ENCODE measurements at regions not wholly inside any gene's neighbourhood (a gene's known extent, or its start where the extent isn't known, plus 50 kb on each side); places are given as distances from the start of the nearest gene placed in this dataset.

DNA sequence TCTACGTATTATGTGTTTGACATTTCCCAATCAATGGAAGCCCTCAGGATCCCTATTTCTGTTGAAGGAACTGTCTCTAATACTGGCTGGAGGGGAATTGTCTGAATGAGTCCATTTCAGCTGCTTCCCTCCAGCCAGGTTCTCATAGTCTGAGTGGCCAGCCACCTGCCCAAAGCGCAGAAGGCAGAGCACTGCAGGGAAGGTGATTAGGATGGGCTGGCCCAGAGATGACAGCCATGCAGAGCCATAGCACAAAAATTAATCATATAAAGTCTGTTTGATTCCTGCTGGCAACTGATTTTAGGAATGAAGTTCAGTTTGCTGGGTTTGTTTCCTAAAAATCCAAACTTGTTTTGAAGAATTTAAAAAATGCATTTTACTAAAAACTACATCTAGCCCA lies 327.1 kb downstream of the ETAA1 start:
- Mint-ChIP-seq H3K27me3 (no peaks in the 10 kb centered on the region), H3K36me3 (ENCODE audit: insufficient read depth) (no peaks in the 10 kb centered on the region), H3K4me1 (no peaks in the 10 kb centered on the region), H3K27ac (ENCODE audit: low read depth) (no peak overlapping the region), H3K4me3 (no peak overlapping the region), H3K9me3 (peaks cover 7% of the 10 kb centered on the region)
- no peak for DNase-seq (ENCODE audit: low spot score in 2 of 2)
- ATAC-seq (replicated peaks; ENCODE audit: extremely low read depth, poor library complexity, severe bottlenecking): no peak

DNA sequence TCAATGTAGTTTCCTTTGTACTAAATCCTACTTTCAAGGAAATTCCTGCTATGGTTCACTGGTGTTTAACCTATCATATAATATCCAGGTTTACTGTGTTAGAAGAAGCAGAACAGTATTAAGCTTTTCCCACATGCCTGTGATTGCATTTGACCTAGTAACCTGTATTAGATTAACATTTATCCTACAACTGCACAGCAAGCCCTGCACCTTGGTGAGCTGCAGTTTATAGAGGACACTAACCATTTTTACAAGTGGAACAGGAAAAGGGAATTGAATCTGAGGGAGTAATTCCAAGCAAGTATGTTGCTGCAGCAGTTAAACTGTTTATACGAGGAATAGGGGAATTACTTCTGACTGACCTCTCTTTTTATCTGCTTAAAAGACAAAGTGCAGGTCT lies 328.6 kb downstream of the ETAA1 start:
- Mint-ChIP-seq H3K4me1 (no peaks in the 10 kb centered on the region), H3K9me3 (peaks cover 6% of the 10 kb centered on the region), H3K4me3 (no peak overlapping the region), H3K27ac (ENCODE audit: low read depth) (no peak overlapping the region), H3K27me3 (no peaks in the 10 kb centered on the region), H3K36me3 (ENCODE audit: insufficient read depth) (no peaks in the 10 kb centered on the region)
- no peak for ATAC-seq (replicated peaks; ENCODE audit: extremely low read depth, poor library complexity, severe bottlenecking)
- DNase-seq (ENCODE audit: low spot score in 2 of 2): no peak

GRCh38 chr2:67726416-67726815 lies 329.3 kb downstream of the ETAA1 start:
- H3K4me1 Mint-ChIP-seq: no peaks in the 10 kb centered on the region
- no peaks in the 10 kb centered on the region for H3K9me3 Mint-ChIP-seq
- no peak overlapping the region for H3K4me3 Mint-ChIP-seq
- no peak overlapping the region for H3K27ac Mint-ChIP-seq (ENCODE audit: low read depth)
- H3K27me3 Mint-ChIP-seq: no peaks in the 10 kb centered on the region
- ATAC-seq (replicated peaks; ENCODE audit: extremely low read depth, poor library complexity, severe bottlenecking) (no peak), DNase-seq (ENCODE audit: low spot score in 2 of 2) (no peak)
- no peaks in the 10 kb centered on the region for H3K36me3 Mint-ChIP-seq (ENCODE audit: insufficient read depth)

DNA sequence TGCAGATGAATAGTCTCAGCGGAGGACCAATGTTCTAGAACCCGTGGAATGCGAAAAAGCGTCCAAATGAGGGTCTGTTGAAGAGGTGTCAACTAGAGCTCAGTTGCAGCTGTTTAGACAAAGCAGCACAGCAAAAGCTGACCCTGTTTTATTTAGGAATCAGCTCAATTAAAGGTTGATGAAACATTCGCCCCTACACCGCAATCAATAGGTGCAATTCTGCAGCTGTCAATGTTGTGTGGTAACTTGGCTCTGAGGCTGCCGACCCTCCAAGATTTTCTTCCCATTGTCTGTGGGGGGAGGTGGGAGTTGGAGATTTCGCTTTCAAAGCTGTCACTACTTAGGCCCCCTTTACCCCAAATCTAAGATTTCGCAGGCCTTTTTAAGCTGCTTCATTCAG lies 330.0 kb downstream of the ETAA1 start:
- Mint-ChIP-seq H3K27ac (ENCODE audit: low read depth) (no peak overlapping the region), H3K9me3 (no peaks in the 10 kb centered on the region), H3K36me3 (ENCODE audit: insufficient read depth) (no peaks in the 10 kb centered on the region), H3K4me1 (no peaks in the 10 kb centered on the region), H3K4me3 (no peak overlapping the region), H3K27me3 (no peaks in the 10 kb centered on the region)
- ATAC-seq (replicated peaks; ENCODE audit: extremely low read depth, poor library complexity, severe bottlenecking) (no peak), DNase-seq (ENCODE audit: low spot score in 2 of 2) (no peak)

GRCh38 chr2:67727623-67728022 lies 330.5 kb downstream of the ETAA1 start:
- no peak for DNase-seq (ENCODE audit: low spot score in 2 of 2)
- ATAC-seq (replicated peaks; ENCODE audit: extremely low read depth, poor library complexity, severe bottlenecking): no peak
- no peaks in the 10 kb centered on the region for H3K27me3 Mint-ChIP-seq
- H3K9me3 Mint-ChIP-seq: no peaks in the 10 kb centered on the region
- no peak overlapping the region for H3K4me3 Mint-ChIP-seq
- no peaks in the 10 kb centered on the region for H3K4me1 Mint-ChIP-seq
- H3K36me3 Mint-ChIP-seq (ENCODE audit: insufficient read depth): no peaks in the 10 kb centered on the region
- H3K27ac Mint-ChIP-seq (ENCODE audit: low read depth): no peak overlapping the region

- no peak for ATAC-seq (replicated peaks; ENCODE audit: extremely low read depth, poor library complexity, severe bottlenecking)
- no peaks in the 10 kb centered on the region for H3K27me3 Mint-ChIP-seq
- DNase-seq (ENCODE audit: low spot score in 2 of 2): no peak
- no peak overlapping the region for H3K27ac Mint-ChIP-seq (ENCODE audit: low read depth)
- no peaks in the 10 kb centered on the region for H3K4me1 Mint-ChIP-seq
- no peaks in the 10 kb centered on the region for H3K36me3 Mint-ChIP-seq (ENCODE audit: insufficient read depth)
- no peak overlapping the region for H3K4me3 Mint-ChIP-seq
- no peaks in the 10 kb centered on the region for H3K9me3 Mint-ChIP-seq
Measured at GRCh38 chr2:67729474-67729873, 332.3 kb downstream of the ETAA1 start.

DNA sequence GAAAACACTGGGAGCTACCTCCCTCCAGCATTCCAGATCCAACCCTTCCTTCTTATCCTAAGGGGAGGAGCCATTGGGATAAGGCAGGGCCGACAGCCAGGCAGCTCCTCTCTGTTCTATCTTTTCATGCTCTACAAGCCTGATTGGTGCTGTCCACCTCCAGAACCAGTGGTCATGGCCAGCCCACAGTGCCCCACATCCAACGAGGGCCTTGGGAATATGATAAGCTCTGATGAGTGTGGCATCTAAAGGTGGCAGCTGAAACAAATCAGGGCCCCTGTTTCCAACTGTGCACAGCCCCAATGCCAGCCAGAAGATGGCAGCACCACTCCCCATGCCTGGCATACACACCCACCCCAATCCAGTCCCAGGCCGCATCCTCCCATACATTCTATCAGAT lies 329.3 kb downstream of the C1D start:
- Mint-ChIP-seq H3K4me3 (no peak overlapping the region), H3K27ac (ENCODE audit: low read depth) (no peak overlapping the region), H3K27me3 (no peaks in the 10 kb centered on the region), H3K9me3 (no peaks in the 10 kb centered on the region), H3K4me1 (no peaks in the 10 kb centered on the region), H3K36me3 (ENCODE audit: insufficient read depth) (no peaks in the 10 kb centered on the region)
- ATAC-seq (replicated peaks; ENCODE audit: extremely low read depth, poor library complexity, severe bottlenecking): no peak
- no peak for DNase-seq (ENCODE audit: low spot score in 2 of 2)

DNA sequence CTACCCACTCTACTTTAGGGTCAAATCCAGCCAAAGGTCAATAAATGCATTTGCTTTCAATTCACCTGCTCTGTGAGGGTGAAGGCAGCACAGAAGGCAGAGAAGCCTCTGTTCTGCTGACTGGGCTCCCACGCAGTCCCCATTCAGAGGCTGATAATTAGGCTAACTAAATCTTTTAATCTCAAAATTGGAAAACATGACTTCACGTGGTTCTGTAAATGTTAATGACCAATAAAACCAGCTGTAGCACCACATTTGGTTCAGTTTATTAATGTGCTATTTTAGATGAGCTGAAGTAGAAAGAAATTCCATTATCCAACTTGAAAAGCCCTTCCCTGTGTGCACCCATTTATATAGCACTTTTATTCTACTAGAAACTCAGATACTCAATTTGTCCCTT lies 310.6 kb downstream of the C1D start:
- DNase-seq (ENCODE audit: low spot score in 2 of 2) (no peak), ATAC-seq (replicated peaks; ENCODE audit: extremely low read depth, poor library complexity, severe bottlenecking) (no peak)
- H3K27ac Mint-ChIP-seq (ENCODE audit: low read depth): no peak overlapping the region
- peaks cover 6% of the 10 kb centered on the region for H3K27me3 Mint-ChIP-seq
- H3K9me3 Mint-ChIP-seq: no peaks in the 10 kb centered on the region
- no peaks in the 10 kb centered on the region for H3K36me3 Mint-ChIP-seq (ENCODE audit: insufficient read depth)
- H3K4me1 Mint-ChIP-seq: no peaks in the 10 kb centered on the region
- no peak overlapping the region for H3K4me3 Mint-ChIP-seq

DNA sequence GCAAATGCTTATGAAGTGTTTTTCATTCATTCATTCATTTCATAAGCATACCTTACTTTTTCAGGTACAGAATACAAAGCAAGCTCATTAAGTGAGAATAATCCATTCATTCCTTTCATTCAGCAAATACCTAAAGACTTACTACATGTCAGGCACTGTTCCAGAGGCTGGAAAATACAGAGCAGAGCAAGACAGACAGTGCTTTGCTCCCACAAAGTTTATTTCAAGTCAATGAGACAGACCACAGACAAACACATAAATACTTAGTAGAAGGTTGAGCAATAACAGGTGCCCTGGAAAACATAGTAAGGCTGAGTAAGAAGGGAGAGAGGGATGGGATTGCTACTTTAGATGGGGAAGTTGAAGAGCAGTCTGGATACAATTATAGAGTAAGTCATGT lies 309.8 kb downstream of the C1D start:
- DNase-seq (ENCODE audit: low spot score in 2 of 2) (no peak), ATAC-seq (replicated peaks; ENCODE audit: extremely low read depth, poor library complexity, severe bottlenecking) (no peak)
- Mint-ChIP-seq H3K27me3 (peaks cover 9% of the 10 kb centered on the region), H3K4me1 (no peaks in the 10 kb centered on the region), H3K9me3 (no peaks in the 10 kb centered on the region), H3K27ac (ENCODE audit: low read depth) (no peak overlapping the region), H3K36me3 (ENCODE audit: insufficient read depth) (no peaks in the 10 kb centered on the region), H3K4me3 (no peak overlapping the region)

GRCh38 chr2:67755156-67755882 lies 307.5 kb downstream of the C1D start:
- H3K4me1 Mint-ChIP-seq: no peaks in the 10 kb centered on the region
- H3K27ac Mint-ChIP-seq (ENCODE audit: low read depth): no peak overlapping the region
- ATAC-seq (replicated peaks; ENCODE audit: extremely low read depth, poor library complexity, severe bottlenecking) (no peak), DNase-seq (ENCODE audit: low spot score in 2 of 2) (no peak)
- H3K4me3 Mint-ChIP-seq: no peak overlapping the region
- peaks cover 9% of the 10 kb centered on the region for H3K27me3 Mint-ChIP-seq
- H3K36me3 Mint-ChIP-seq (ENCODE audit: insufficient read depth): no peaks in the 10 kb centered on the region
- H3K9me3 Mint-ChIP-seq: no peaks in the 10 kb centered on the region

DNA sequence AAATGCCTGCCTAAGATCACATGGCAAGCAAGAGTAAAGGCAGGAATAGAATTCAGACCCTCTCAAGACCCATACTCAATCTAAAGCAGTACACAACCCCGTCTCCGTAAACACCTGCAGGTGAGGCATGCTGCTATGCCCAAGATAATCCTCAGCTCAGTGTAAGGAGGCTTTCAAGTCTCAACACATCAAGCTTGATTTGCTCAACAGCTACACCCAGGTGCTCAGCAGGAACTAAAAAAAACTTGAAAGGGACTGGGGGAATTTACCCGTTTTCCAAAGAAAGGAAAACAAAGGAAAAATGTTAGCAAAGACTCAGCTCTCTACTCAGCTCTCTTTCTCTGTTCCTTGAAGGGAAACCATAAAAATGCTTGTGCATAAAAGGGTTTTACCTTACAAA lies 301.8 kb downstream of the C1D start:
- no peaks in the 10 kb centered on the region for H3K9me3 Mint-ChIP-seq
- H3K4me3 Mint-ChIP-seq: no peak overlapping the region
- H3K4me1 Mint-ChIP-seq: no peaks in the 10 kb centered on the region
- DNase-seq (ENCODE audit: low spot score in 2 of 2) (no peak), ATAC-seq (replicated peaks; ENCODE audit: extremely low read depth, poor library complexity, severe bottlenecking) (no peak)
- peaks cover 27% of the 10 kb centered on the region for H3K27me3 Mint-ChIP-seq
- no peaks in the 10 kb centered on the region for H3K36me3 Mint-ChIP-seq (ENCODE audit: insufficient read depth)
- no peak overlapping the region for H3K27ac Mint-ChIP-seq (ENCODE audit: low read depth)

DNA sequence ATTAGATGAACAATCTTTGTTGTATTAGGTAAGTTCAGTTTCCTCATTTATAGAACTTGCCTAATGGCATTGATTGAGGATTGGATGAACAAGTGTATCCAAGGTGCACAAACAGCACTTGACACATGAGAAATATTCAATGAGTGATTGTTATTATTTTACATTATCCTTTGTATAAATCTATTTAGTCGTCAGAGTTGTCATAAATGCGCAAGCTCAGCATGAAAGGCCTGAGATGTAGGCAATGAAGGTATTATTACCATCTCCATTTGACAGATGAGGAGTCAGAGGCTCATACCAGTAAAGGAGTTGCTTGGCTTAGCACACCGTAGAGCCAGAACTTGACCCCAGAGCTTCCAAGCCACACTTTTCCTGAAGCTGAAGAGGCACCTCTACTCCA lies 291.4 kb downstream of the C1D start:
- Mint-ChIP-seq H3K4me3 (no peak overlapping the region), H3K36me3 (ENCODE audit: insufficient read depth) (peaks cover 4% of the 10 kb centered on the region), H3K4me1 (no peaks in the 10 kb centered on the region), H3K27ac (ENCODE audit: low read depth) (no peak overlapping the region), H3K27me3 (peaks cover 56% of the 10 kb centered on the region), H3K9me3 (peaks cover 6% of the 10 kb centered on the region)
- DNase-seq (ENCODE audit: low spot score in 2 of 2): no peak
- no peak for ATAC-seq (replicated peaks; ENCODE audit: extremely low read depth, poor library complexity, severe bottlenecking)

GRCh38 chr2:67772216-67773170 lies 290.3 kb downstream of the C1D start:
- no peak for DNase-seq (ENCODE audit: low spot score in 2 of 2)
- no peak for ATAC-seq (replicated peaks; ENCODE audit: extremely low read depth, poor library complexity, severe bottlenecking)
- Mint-ChIP-seq H3K4me1 (no peaks in the 10 kb centered on the region), H3K27ac (ENCODE audit: low read depth) (no peak overlapping the region), H3K4me3 (no peak overlapping the region), H3K9me3 (peaks cover 6% of the 10 kb centered on the region), H3K27me3 (peaks cover 54% of the 10 kb centered on the region), H3K36me3 (ENCODE audit: insufficient read depth) (peaks cover 2% of the 10 kb centered on the region)
